Stimulated activated CD8-positive, alpha-beta memory T cell treated with anti-CD3 and anti-CD28 coated beads, Interleukin-4, amount 100 ng/mL, for 4 hours (primary cell): ENCODE measurements at regions not wholly inside any gene's neighbourhood (a gene's known extent, or its start where the extent isn't known, plus 50 kb on each side); places are given as distances from the start of the nearest gene placed in this dataset.

Source experiments
- DNase-seq, 2 donors: peaks; one replicate each; pipeline ENCODE4 v3.0.0-alpha.2; 2020; ENCODE audit warnings: low read depth in 2 of 2, low spot score in 1 of 2

- DNase-seq = no peak
Observed at GRCh38 chr6:16976385-16977183, 125.3 kb upstream of the STMND1 start.

GRCh38 chr6:16974704-16975359 lies 127.0 kb upstream of the STMND1 start:
- DNase-seq = no peak

GRCh38 chr6:16974387-16974673 lies 127.5 kb upstream of the STMND1 start:
- no peak for DNase-seq

- DNase-seq = no peak
Observed at GRCh38 chr6:16973545-16974386, 128.1 kb upstream of the STMND1 start.

- DNase-seq = no peak
Observed at GRCh38 chr6:16973051-16973450, 128.8 kb upstream of the STMND1 start.

- no peak for DNase-seq
Observed at GRCh38 chr6:16972535-16972934, 129.3 kb upstream of the STMND1 start.

- DNase-seq = no peak
Observed at GRCh38 chr6:16969699-16970655, 131.9 kb upstream of the STMND1 start.

GRCh38 chr6:16968101-16968500 lies 133.7 kb upstream of the STMND1 start:
- no peak for DNase-seq

- no peak for DNase-seq
Observed at GRCh38 chr6:16967470-16967817, 134.4 kb upstream of the STMND1 start.

GRCh38 chr6:16966791-16967469 lies 134.9 kb upstream of the STMND1 start:
- DNase-seq = no peak

- DNase-seq = no peak
Observed at GRCh38 chr6:16965689-16966088, 136.2 kb upstream of the STMND1 start.

GRCh38 chr6:16964553-16965499 lies 137.0 kb upstream of the STMND1 start:
- DNase-seq = peak; percentile 15

GRCh38 chr6:16961577-16961976 lies 140.3 kb upstream of the STMND1 start:
- no peak for DNase-seq

GRCh38 chr6:16959789-16960188 lies 142.1 kb upstream of the STMND1 start:
- no peak for DNase-seq

GRCh38 chr6:16956361-16956760 lies 145.5 kb upstream of the STMND1 start:
- DNase-seq = no peak

GRCh38 chr6:16955899-16956298 lies 146.0 kb upstream of the STMND1 start:
- no peak for DNase-seq

- DNase-seq = no peak
Observed at GRCh38 chr6:16953905-16954304, 147.9 kb upstream of the STMND1 start.

- DNase-seq = no peak
Observed at GRCh38 chr6:16953446-16953845, 148.4 kb upstream of the STMND1 start.

GRCh38 chr6:16950825-16951495 lies 150.9 kb upstream of the STMND1 start:
- DNase-seq = no peak
